Transverse colon (tissue), 4 donors: ENCODE measurements at regions not wholly inside any gene's neighbourhood (a gene's known extent, or its start where the extent isn't known, plus 50 kb on each side); places are given as distances from the start of the nearest gene placed in this dataset.

Experiments
- DNase-seq: peaks from one replicate; pipeline ENCODE4 v3.0.0-alpha.2; 2019
- H3K27ac ChIP-seq, 4 donors: fragments of 200-600 bp; sonication (generic); 2 replicates each; pipeline ENCODE4 v1.5.1; 2016 to 2018; ENCODE audit warnings: inconsistent platforms in 4 of 4
- H3K27me3 ChIP-seq: fragments of 200-600 bp; sonication (generic); 2 replicates; pipeline ENCODE4 v1.5.1; 2017; ENCODE audit warnings: inconsistent platforms
- H3K36me3 ChIP-seq, 4 donors: fragments of 200-600 bp; sonication (generic); 2 replicates each; pipeline ENCODE4 v1.5.1; 2017 to 2019; ENCODE audit warnings: inconsistent platforms in 4 of 4
- H3K4me1 ChIP-seq, 4 donors: fragments of 200-600 bp; sonication (generic); 2 replicates each; pipeline ENCODE4 v1.5.1; 2017 to 2020; ENCODE audit warnings: inconsistent platforms in 4 of 4
- H3K4me3 ChIP-seq, 4 donors: fragments of 200-600 bp; sonication (generic); 1 replicate in 1 of 4; 2 replicates in 3 of 4; pipeline versions ENCODE4 v1.5.1 to v1.6.1; 2017 to 2019; ENCODE audit warnings: inconsistent platforms in 4 of 4
- H3K9me3 ChIP-seq, 2 donors: fragments of 200-600 bp; sonication (generic); 2 replicates each; pipeline ENCODE4 v1.5.1; 2017 to 2019; ENCODE audit warnings: inconsistent platforms in 2 of 2
- EP300 ChIP-seq: sonication (generic); formaldehyde crosslinking; IDR thresholded peaks from one replicate; pipeline ENCODE4 v1.6.1; 2017; ENCODE audit warnings: antibody characterized with exemption, low read depth
- POLR2A ChIP-seq: fragments of 450-650 bp; IDR thresholded peaks from one replicate; pipeline ENCODE4 v1.6.1; 2016; ENCODE audit warnings: antibody characterized with exemption, mild to moderate bottlenecking, moderate library complexity
- POLR2AphosphoS5 ChIP-seq, 3 donors: sonication (generic); formaldehyde crosslinking; IDR thresholded peaks; one replicate each; pipeline ENCODE4 v1.6.1; 2016; ENCODE audit warnings: antibody characterized with exemption in 3 of 3
- WGBS, 2 donors: methylation state at CpG; one replicate each; pipeline ENCODE4 v1.1.5; 2018; ENCODE audit warnings: low coverage in 1 of 2; 5-methylcytosine and 5-hydroxymethylcytosine counted together
- in situ Hi-C, 4 donors: fragments of 200-750 bp; cut with MboI; loops; one replicate each; pipeline versions ENCODE4 v1.15.0 to v1.15.1; 2017; ENCODE audit warnings: low sequenced_read_pairs in 3 of 4, low pct_ligation_motif_present in 1 of 4, low pct_unique_long_range_greater_than_20kb in 1 of 4
- intact Hi-C: fragments of 100-400 bp; cut with DNase I; formaldehyde crosslinking; loops from one replicate; pipeline ENCODE4 v1.15.1; 2023; ENCODE audit warnings: low total_unique reads
- TF ChIP-seq, protein P1 (sequence below), 5 experiments: fragments of 200-600 bp in 3 of 5; fragments of 450-650 bp in 2 of 5; sonication (generic) in 3 of 5; IDR thresholded peaks; 1 replicate in 2 of 5; 2 replicates in 3 of 5; pipeline ENCODE4 v1.5.1; 2016 to 2017; ENCODE audit warnings: antibody characterized with exemption in 5 of 5, inconsistent platforms in 3 of 5, mild to moderate bottlenecking in 2 of 5, moderate library complexity in 1 of 5

DNA sequence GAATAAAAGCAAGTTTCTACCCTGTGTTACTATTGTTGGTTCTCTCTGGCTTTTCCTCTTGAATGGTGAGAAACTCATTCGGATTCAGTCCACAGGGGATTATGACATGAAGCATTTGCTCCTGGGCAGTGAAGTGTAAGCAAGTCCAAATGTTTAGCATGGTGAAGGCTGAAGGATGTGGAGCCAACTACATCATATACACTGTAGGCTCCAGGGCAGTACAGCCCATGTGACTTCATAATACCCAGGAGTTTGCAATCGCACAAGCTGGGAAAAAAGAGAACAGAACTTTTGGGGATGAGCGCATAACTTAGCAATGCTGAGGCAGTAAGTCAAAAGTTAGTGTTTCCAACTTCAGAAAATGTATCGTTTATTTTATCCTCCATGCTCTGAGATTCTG is 695.7 kb upstream of the POU3F3 start:
- H3K4me3 ChIP-seq: no peak overlapping the region
- no peaks in the 10 kb centered on the region for H3K27me3 ChIP-seq
- in situ Hi-C loops: no loop called here
- TF ChIP-seq POLR2A (no peak), EP300 (no peak), POLR2AphosphoS5 (IDR thresholded peaks at IDR 0.05) (no peak)
- TF ChIP-seq, protein P1, sequence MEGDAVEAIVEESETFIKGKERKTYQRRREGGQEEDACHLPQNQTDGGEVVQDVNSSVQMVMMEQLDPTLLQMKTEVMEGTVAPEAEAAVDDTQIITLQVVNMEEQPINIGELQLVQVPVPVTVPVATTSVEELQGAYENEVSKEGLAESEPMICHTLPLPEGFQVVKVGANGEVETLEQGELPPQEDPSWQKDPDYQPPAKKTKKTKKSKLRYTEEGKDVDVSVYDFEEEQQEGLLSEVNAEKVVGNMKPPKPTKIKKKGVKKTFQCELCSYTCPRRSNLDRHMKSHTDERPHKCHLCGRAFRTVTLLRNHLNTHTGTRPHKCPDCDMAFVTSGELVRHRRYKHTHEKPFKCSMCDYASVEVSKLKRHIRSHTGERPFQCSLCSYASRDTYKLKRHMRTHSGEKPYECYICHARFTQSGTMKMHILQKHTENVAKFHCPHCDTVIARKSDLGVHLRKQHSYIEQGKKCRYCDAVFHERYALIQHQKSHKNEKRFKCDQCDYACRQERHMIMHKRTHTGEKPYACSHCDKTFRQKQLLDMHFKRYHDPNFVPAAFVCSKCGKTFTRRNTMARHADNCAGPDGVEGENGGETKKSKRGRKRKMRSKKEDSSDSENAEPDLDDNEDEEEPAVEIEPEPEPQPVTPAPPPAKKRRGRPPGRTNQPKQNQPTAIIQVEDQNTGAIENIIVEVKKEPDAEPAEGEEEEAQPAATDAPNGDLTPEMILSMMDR (IDR thresholded peaks at IDR 0.05): no peak
- H3K36me3 ChIP-seq: no peaks in the 10 kb centered on the region
- no peaks in the 10 kb centered on the region for H3K4me1 ChIP-seq
- H3K27ac ChIP-seq: no peak overlapping the region
- intact Hi-C loops: no loop called here
- H3K9me3 ChIP-seq: no peaks in the 10 kb centered on the region
- WGBS, 2 donors: 68 to 76% methylated on average over 4 of the region's 4 CpGs
- DNase-seq: no peak

DNA sequence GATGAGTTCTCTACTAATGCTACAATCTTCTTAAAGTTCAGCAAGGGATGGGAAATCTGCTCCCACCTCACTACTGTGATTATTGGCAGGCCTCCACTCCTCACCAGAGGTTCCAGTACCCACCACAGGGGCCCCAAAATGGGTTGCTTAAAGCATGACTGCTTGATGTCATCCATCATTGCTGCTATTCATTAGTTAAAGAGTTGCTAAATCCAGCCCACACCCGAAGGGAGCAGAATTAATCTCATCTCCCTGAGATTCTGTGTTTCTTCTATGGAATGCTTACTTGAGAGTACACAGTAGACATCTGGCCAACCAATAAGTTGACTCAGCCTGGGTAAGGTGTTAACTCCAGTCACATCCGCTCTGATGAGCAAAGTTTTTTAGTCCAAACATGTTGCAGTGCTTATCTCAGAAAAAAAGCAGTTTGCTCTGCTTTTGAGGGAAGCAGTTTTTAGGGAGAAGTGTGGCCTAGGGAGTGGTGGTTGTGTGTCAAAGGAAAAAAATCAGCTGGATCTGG is 690.2 kb upstream of the POU3F3 start:
- H3K9me3 ChIP-seq: no peaks in the 10 kb centered on the region
- DNase-seq: no peak
- H3K27me3 ChIP-seq: no peaks in the 10 kb centered on the region
- TF ChIP-seq, protein P1 (IDR thresholded peaks at IDR 0.05): no peak
- TF ChIP-seq POLR2AphosphoS5 (IDR thresholded peaks at IDR 0.05): no peak
- intact Hi-C loops: no loop called here
- H3K36me3 ChIP-seq: no peaks in the 10 kb centered on the region
- in situ Hi-C loops: no loop called here
- H3K4me1 ChIP-seq: no peaks in the 10 kb centered on the region
- WGBS, 2 donors: 67 to 83% methylated on average over 2 of the region's 2 CpGs
- H3K4me3 ChIP-seq: no peak overlapping the region
- H3K27ac ChIP-seq: no peak overlapping the region

DNA sequence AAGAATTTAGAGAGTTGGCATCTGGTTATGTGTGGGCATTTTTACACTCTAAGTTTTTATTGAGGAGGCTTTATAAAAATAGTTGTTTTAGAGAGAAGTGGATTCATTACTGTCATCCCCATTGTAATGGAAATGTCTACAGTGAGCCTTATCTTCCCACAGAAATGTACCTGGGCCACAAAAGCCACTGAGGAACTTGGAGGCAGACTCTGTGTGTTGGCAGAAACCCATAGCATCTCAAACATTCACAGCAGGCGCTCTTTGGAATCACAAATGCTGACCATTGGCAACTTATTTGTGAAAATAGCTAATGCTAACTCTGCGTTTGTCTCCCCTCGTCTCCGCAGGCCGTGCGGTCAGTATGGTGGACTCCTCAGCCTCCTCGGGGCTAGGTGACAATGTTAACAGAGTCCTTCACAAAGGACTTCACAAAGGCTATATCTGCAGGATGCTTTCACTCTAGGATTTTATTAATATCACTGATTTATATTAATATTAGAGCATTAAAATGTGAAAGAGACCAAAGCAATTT is 689.1 kb upstream of the POU3F3 start:
- in situ Hi-C loops (no loop called here), intact Hi-C loops (no loop called here)
- Histone ChIP-seq H3K27ac (no peak overlapping the region), H3K9me3 (no peaks in the 10 kb centered on the region), H3K36me3 (no peaks in the 10 kb centered on the region), H3K27me3 (no peaks in the 10 kb centered on the region), H3K4me3 (no peak overlapping the region), H3K4me1 (no peaks in the 10 kb centered on the region)
- WGBS, 2 donors: 90% methylated on average over 5 to 7 of the region's 7 CpGs
- TF ChIP-seq POLR2AphosphoS5 (IDR thresholded peaks at IDR 0.05): no peak
- TF ChIP-seq, protein P1 (IDR thresholded peaks at IDR 0.05): no peak
- no peak for DNase-seq

DNA sequence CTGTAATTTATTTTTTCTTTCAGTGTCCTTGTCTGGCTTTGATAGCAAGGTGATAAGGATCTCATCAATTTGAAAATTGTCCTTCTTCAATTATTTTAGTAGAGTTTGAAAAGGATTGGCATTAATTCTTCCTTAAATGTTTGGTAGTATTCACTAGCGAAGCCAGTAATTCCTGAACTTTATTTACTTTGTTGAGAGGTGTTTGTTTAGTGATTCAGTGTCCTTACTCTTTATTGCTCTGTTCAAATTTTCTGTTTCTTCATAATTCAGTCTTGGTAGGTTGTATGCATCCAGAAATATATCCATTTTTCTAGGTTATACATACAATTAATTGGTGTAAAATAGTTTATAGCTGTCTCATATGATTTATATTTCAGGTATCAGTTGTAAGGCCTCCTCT is 676.7 kb upstream of the POU3F3 start:
- in situ Hi-C loops: no loop called here
- H3K36me3 ChIP-seq: no peaks in the 10 kb centered on the region
- TF ChIP-seq EP300 (no peak), POLR2A (no peak), POLR2AphosphoS5 (IDR thresholded peaks at IDR 0.05) (no peak)
- TF ChIP-seq, protein P1 (IDR thresholded peaks at IDR 0.05): no peak
- no peak for DNase-seq
- no peaks in the 10 kb centered on the region for H3K27me3 ChIP-seq
- intact Hi-C loops: no loop called here
- H3K9me3 ChIP-seq: peaks cover 0 to 4% of the 10 kb centered on the region in 2 donors
- 40 to 43% methylated on average over 1 of the region's 1 CpG for WGBS, 2 donors
- H3K27ac ChIP-seq: no peak overlapping the region
- H3K4me1 ChIP-seq: no peaks in the 10 kb centered on the region
- no peak overlapping the region for H3K4me3 ChIP-seq
